Suppressor macrophage treated with lipopolysaccharide for 1 hour (primary cell): ENCODE measurements at regions not wholly inside any gene's neighbourhood (a gene's known extent, or its start where the extent isn't known, plus 50 kb on each side); places are given as distances from the start of the nearest gene placed in this dataset.
A peak's percentile ranks its signal among the peaks of the same experiment; 100 is the strongest.
"Not testable (repeated sequence)": the region's sequence is repeated elsewhere in the genome, so short reads cannot be mapped to it uniquely, and the experiment has no call there.

Experiments
- DNase-seq, 3 donors: peaks; one replicate each; pipeline ENCODE4 v3.0.0-alpha.2; 2020 to 2022

DNA sequence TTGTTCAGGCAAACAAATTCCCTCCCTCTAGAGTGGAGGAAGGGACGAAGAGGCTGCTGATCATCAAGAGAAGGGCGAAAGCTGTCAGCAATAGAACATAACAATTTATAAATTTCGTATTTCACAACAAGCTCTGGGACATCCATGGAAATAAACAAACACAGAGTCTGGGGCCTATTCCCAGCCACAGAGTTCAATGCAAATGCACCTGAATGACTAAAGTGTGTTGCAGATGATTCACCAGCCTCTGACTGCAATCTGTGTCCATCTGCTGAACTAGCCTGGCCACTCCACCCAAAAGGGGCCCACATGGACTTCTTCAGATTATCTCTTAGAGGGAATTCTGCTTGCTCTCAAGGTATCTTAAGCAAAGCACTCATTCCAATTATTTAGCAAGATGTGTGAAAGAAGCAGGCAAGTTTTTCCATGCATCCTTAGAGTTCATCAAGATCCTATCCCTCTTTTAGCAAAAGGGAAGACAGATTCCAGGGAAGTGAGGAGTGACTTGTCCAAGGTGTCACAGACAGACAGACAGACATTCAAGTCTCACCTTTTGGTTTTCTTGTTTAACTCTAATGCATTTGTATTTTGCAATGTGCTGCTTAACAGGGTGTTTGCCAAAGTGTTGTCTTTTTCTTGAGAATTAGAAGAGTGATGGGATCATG, 307.8 kb upstream of the PAPPA start:
- DNase-seq: no peak

GRCh38 chr9:115847216-115847615, 306.4 kb upstream of the PAPPA start:
- no peak for DNase-seq

GRCh38 chr9:115849679-115850412, 303.7 kb upstream of the PAPPA start:
- DNase-seq: no peak

- no peak for DNase-seq
Measured at GRCh38 chr9:115850548-115851304, 302.9 kb upstream of the PAPPA start.

GRCh38 chr9:115855458-115856133, 298.0 kb upstream of the PAPPA start:
- DNase-seq: no peak

DNA sequence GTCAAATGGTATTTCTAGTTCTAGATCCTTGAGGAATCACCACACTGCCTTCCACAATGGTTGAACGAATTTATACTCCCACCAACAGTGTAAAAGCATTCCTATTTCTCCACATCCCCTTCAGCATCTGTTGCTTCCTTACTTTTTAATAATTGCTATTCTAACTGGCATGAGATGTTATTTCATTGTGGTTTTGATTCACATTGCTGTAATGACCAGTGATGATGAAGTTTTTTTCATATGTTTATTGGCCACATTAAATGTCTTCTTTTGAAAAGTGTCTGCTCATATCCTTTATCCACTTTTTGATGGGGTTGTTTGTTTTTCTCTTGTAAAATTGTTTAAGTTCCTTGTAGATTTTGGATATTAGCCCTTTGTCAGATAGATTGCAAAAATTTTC, 295.2 kb upstream of the PAPPA start:
- not testable (repeated sequence) for DNase-seq

DNA sequence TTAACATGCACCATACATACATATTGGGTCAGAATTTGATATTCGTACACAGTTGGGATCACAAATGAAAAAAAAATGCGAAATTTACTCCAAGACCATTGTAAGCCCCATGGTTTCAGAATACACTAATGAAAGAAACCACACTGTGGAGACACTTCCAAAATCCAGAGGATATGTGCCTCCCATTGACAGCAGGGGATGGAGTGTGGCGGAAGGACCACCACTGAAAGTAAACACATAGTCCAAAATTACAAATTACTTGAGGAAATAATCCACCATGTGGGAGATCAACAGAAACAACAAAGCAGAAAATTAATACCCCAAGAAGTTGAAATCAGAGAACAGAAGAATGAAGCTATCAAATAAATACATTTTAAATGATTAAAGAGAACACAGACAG, 291.6 kb upstream of the PAPPA start:
- DNase-seq: no peak

GRCh38 chr9:115864581-115864980, 289.0 kb upstream of the PAPPA start:
- no peak for DNase-seq

DNA sequence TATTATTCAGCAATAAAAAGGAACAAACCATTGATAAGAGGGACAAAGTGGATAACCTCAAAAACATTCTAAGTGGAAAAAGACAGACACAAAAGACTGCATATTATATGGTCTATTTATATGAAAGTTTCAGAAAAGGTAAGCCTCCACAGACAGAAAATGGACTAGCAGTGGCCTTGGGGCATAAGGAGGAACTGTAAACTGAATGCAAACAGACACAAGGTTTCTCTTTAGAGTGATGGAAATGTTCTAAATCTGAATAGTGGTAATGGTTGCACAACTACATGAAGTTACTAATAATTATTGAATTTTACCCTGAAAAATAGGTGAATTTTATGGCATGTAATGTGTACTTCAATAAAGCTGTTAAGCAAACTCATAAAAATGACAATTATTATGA, 286.3 kb upstream of the PAPPA start:
- no peak for DNase-seq

GRCh38 chr9:115877852-115878438, 275.6 kb upstream of the PAPPA start:
- DNase-seq: no peak

GRCh38 chr9:115879451-115879850, 274.1 kb upstream of the PAPPA start:
- DNase-seq: no peak

GRCh38 chr9:115880221-115880885, 273.2 kb upstream of the PAPPA start:
- DNase-seq: no peak

DNA sequence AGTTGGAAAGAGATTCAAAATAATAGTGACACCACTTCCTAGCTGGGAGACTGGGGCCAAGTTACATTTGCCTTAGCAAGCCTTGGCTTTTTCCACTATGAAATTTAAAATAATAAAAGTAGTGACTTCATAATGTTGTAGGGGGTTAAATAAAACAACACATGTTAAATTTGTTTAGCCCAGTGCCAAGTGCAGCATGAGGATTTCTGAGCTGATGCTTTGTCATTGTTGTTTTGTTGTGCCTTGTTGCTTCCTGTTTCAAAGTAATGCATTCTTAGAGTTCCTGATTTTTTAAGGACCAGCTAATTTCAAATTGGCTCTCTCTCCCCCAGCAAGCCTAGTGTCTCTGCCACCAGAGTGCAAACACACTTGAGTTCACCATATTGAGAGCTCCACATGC, 270.7 kb upstream of the PAPPA start:
- no peak for DNase-seq

DNA sequence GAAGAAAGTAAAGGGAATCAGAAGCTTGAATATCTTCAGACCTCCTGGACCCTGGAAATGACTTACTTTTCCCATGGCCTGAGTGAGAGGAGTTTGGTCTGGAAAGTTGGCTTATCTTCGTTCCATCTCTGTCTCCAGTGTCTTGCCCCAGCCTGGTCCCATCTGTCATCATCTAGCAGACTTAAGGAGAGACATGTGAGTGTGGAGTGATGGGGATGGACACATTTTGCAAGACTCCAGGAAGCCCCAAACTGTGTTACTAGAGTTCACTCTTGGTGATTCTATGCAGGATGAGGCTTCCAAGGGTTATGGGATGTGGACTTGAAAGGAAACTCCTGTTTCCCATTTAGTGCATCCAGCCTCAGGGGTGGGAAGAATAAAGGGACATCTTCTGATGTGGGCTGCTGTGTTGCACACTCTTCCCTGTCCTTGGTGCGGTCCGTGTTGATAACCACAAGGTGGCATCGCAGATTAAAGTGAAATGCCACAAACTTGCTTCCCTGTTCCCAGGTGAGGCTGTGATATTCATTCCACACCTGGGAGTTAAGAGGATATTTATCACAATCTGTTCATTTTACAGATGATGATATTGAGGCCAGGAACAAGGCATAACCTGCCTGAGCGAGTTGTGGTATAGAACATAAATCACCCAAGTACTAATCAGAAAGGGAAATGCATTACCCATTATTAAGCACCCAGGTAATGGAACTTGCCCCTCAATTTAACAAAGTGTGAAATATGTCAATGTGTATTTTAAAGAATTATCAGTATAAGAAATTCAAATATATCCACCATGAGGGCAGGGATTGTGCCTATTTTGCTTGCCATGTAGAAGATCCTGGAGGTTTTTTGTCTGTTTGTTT, 269.9 kb upstream of the PAPPA start:
- DNase-seq: peak in 2 of 3 donors; percentile 0 to 1

- DNase-seq: no peak
Measured at GRCh38 chr9:115884846-115885245, 268.7 kb upstream of the PAPPA start.

- no peak for DNase-seq
Measured at GRCh38 chr9:115888131-115888530, 265.5 kb upstream of the PAPPA start.

DNA sequence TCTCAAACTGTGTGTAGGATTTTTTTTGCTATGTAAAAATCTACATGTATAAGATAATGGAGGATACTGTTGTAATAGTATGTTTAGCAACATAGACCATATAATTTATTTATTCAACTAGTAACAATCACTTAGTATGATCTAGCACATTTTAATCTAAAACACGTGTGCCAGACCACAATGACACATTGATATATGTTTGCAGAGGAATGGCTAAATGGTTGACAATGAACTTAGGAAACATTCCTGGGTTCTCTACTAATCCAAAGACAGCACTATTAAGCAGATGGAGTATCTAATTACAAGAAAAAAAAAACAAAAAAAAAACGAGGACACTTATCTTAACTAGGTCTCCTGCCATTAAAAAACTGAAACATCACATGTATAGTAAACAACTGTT, 261.7 kb upstream of the PAPPA start:
- DNase-seq: no peak

DNA sequence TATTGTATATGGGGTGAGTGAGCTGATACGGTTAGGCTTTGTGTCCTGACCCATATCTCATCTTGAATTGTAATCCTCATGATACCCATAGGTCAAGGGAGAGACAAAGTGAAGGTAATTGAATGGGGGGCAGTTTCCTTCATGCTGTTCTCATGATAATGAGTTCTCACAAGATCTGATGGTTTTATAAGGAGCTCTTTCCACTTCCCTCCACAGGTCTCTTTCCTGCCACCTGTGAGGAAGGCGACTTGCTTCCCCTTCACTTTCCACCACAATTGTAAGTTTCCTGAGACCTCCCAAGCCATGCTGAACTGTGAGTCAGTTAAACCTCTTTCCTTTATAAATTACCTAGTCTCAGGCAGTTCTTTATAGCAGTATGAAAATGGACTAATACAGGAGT, 255.1 kb upstream of the PAPPA start:
- DNase-seq: not testable (repeated sequence)

DNA sequence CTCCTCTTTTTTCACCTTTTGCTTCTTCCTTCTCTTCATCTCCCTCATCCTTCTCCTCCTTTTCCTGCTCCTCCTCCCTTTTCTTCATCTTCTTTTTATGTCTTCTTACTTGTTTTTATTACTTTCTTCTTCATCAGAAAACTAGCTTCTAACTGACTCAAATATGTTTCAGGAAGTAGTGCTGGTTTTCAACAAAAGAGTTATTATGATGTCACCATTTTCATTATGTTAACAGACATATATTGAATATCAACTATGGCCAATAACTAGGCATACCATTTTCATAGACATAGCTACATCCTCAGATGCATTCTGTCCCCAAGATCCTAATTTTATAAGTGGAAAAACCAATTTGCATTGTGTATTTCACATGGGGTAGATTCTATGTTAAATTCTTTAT, 252.9 kb upstream of the PAPPA start:
- no peak for DNase-seq

- DNase-seq: no peak
Measured at GRCh38 chr9:115910959-115911358, 242.6 kb upstream of the PAPPA start.

GRCh38 chr9:115912086-115912485, 241.5 kb upstream of the PAPPA start:
- no peak for DNase-seq
